ENCODE measurements at regions not wholly inside any gene's neighbourhood (a gene's known extent, or its start where the extent isn't known, plus 50 kb on each side); places are given as distances from the start of the nearest gene placed in this dataset.

DNA sequence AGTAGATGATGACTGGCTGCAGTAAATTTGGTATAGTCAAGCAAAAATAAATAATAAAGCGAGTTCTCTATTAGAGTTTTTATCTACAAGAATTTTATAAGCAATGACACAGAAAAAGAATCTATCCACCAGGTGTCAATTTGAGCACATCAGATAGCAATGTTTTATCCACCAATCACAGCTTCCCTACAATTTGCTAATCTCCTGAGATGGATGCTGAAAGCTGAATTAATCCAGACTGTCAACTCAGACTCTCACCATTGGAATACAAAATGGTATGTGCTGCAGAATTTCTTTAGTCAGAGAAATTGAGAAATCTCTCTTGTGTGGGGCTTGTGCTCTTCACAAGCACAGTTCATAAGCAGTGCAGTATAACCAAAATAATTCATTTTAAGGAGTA lies 888.9 kb upstream of the GHITM start:
- ChIA-PET CTCF (no interaction called here), POLR2A (ENCODE audit: unreplicated experiment) (no interaction called here)
- Histone ChIP-seq H3F3A (ENCODE audit: insufficient read depth, low read depth) (no peaks in the 10 kb centered on the region), H3K79me2 (ENCODE audit: low read depth) (no peaks in the 10 kb centered on the region), H3K27me3 (ENCODE audit: insufficient read depth, low read depth) (no peaks in the 10 kb centered on the region), H3K9me2 (ENCODE audit: insufficient read depth) (no peaks in the 10 kb centered on the region), H3K4me3 (no peak overlapping the region), H4K20me1 (ENCODE audit: insufficient read depth) (no peaks in the 10 kb centered on the region), H3K4me1 (replicated peaks; ENCODE audit: insufficient read depth) (no peaks in the 10 kb centered on the region), H3K9me3 (ENCODE audit: insufficient read depth, low read depth) (no peaks in the 10 kb centered on the region), H3K27ac (no peak overlapping the region), H2AFZ (no peak overlapping the region), H3K4me2 (no peak overlapping the region), H3K36me3 (ENCODE audit: low read depth) (no peaks in the 10 kb centered on the region)
- no peak for DNase-seq
- intact Hi-C loops (cut with micrococcal nuclease; ENCODE audit: unreplicated experiment): no loop called here
- no peak for TF ChIP-seq EZH2 (IDR thresholded peaks at IDR 0.05; ENCODE audit: low read depth)
- TF ChIP-seq, protein P1, sequence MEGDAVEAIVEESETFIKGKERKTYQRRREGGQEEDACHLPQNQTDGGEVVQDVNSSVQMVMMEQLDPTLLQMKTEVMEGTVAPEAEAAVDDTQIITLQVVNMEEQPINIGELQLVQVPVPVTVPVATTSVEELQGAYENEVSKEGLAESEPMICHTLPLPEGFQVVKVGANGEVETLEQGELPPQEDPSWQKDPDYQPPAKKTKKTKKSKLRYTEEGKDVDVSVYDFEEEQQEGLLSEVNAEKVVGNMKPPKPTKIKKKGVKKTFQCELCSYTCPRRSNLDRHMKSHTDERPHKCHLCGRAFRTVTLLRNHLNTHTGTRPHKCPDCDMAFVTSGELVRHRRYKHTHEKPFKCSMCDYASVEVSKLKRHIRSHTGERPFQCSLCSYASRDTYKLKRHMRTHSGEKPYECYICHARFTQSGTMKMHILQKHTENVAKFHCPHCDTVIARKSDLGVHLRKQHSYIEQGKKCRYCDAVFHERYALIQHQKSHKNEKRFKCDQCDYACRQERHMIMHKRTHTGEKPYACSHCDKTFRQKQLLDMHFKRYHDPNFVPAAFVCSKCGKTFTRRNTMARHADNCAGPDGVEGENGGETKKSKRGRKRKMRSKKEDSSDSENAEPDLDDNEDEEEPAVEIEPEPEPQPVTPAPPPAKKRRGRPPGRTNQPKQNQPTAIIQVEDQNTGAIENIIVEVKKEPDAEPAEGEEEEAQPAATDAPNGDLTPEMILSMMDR (conservative IDR thresholded peaks at IDR 0.05): no peak
- BruUV-seq (replicated peaks): no TSS peak

DNA sequence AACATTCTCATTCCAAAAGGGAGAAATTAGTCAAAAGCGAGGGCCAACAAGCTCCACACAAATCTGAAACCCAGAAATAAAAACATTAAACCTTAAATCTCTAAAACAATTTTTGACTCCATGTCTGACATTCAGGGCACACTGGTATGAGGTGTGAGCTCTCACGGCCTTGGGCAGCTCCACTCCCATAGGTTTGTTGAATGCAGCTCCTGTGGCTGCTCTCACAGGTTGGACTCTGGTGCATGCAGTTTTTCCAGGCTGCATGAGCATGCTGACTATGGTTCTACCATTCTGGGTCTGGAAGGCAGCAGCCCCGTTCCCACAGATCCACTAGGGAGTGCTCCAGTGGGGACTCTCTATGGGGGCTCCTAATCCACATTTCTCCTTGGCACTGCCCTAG lies 887.1 kb upstream of the GHITM start:
- BruUV-seq (replicated peaks): no TSS peak

DNA sequence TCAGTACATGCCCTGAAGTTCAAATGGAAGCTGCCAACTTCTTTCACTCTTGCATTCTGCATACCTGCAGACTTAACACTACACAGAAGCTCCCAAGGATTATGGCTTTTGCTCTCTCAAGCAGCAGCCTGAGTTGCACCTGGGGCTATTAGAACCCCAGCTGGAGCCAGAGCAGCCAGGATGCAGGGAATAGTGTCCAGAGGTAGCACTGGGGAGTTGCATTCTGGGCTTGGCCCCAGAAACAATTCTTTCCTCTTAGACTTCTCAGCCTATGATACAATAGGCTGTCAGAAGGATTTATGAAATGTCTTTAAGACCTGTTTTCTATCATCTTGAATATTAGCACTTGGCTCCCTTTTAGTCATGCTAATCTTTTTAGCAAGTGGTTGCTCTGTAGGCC lies 886.7 kb upstream of the GHITM start:
- DNase-seq: no peak
- no peaks in the 10 kb centered on the region for H4K20me1 ChIP-seq (ENCODE audit: insufficient read depth)
- ChIA-PET CTCF (no interaction called here), POLR2A (ENCODE audit: unreplicated experiment) (no interaction called here)
- H3K36me3 ChIP-seq (ENCODE audit: low read depth): no peaks in the 10 kb centered on the region
- no peaks in the 10 kb centered on the region for H3F3A ChIP-seq (ENCODE audit: insufficient read depth, low read depth)
- intact Hi-C loops (cut with micrococcal nuclease; ENCODE audit: unreplicated experiment): no loop called here
- BruUV-seq (replicated peaks): no TSS peak
- H3K79me2 ChIP-seq (ENCODE audit: low read depth): no peaks in the 10 kb centered on the region
- no peaks in the 10 kb centered on the region for H3K9me2 ChIP-seq (ENCODE audit: insufficient read depth)
- no peak overlapping the region for H3K27ac ChIP-seq
- H3K27me3 ChIP-seq (ENCODE audit: insufficient read depth, low read depth): no peaks in the 10 kb centered on the region
- no peak overlapping the region for H3K4me2 ChIP-seq
- H2AFZ ChIP-seq: no peak overlapping the region
- TF ChIP-seq, protein P1 (conservative IDR thresholded peaks at IDR 0.05): no peak
- TF ChIP-seq EZH2 (IDR thresholded peaks at IDR 0.05; ENCODE audit: low read depth): no peak
- H3K4me3 ChIP-seq: no peak overlapping the region
- no peaks in the 10 kb centered on the region for H3K9me3 ChIP-seq (ENCODE audit: insufficient read depth, low read depth)
- no peaks in the 10 kb centered on the region for H3K4me1 ChIP-seq (replicated peaks; ENCODE audit: insufficient read depth)

More for the DNA sequence above, 887.1 kb upstream of the GHITM start:
- intact Hi-C loops (cut with micrococcal nuclease; ENCODE audit: unreplicated experiment): no loop called here
- Histone ChIP-seq H3K27ac (no peak overlapping the region), H3K79me2 (ENCODE audit: low read depth) (no peaks in the 10 kb centered on the region), H3K36me3 (ENCODE audit: low read depth) (no peaks in the 10 kb centered on the region), H3K9me3 (ENCODE audit: insufficient read depth, low read depth) (no peaks in the 10 kb centered on the region), H3K4me2 (no peak overlapping the region), H3K4me1 (replicated peaks; ENCODE audit: insufficient read depth) (no peaks in the 10 kb centered on the region), H3K27me3 (ENCODE audit: insufficient read depth, low read depth) (no peaks in the 10 kb centered on the region), H2AFZ (no peak overlapping the region), H3K9me2 (ENCODE audit: insufficient read depth) (no peaks in the 10 kb centered on the region), H4K20me1 (ENCODE audit: insufficient read depth) (no peaks in the 10 kb centered on the region), H3F3A (ENCODE audit: insufficient read depth, low read depth) (no peaks in the 10 kb centered on the region), H3K4me3 (no peak overlapping the region)
- no peak for TF ChIP-seq EZH2 (IDR thresholded peaks at IDR 0.05; ENCODE audit: low read depth)
- TF ChIP-seq, protein P1 (conservative IDR thresholded peaks at IDR 0.05): no peak
- ChIA-PET CTCF (no interaction called here), POLR2A (ENCODE audit: unreplicated experiment) (no interaction called here)
- DNase-seq: no peak
